ENCODE measurements at regions not wholly inside any gene's neighbourhood (a gene's known extent, or its start where the extent isn't known, plus 50 kb on each side); places are given as distances from the start of the nearest gene placed in this dataset.

DNA sequence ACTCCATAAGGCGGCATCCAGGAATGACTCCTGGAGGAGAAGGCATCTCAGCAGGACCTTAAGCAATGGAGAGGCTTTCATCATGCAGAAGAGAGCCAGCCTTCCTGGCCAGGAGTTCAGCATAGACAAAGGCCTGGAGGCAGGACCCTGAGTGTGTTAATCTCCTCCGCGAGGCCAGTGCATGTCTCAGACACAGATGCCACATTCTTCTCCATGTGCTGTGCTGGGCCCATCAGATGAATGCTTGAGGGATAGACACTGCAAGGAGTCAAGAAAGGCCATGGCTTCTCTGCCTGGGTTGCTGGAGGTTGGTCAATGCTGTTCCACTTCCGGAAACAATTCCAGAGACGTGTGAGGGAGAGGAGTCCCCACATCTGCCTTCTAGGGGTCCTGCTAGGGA lies 147.5 kb downstream of the IRX5 start:
- DNase-seq (ENCODE audit: low read depth in 1 of 2, low spot score in 1 of 2): no peak
- Histone ChIP-seq H3K9me3 (ENCODE audit: low read depth) (no peaks in the 10 kb centered on the region), H3K4me3 (no peak overlapping the region), H3K36me3 (no peaks in the 10 kb centered on the region), H3K27me3 (no peaks in the 10 kb centered on the region), H3K4me1 (ENCODE audit: low read depth) (no peaks in the 10 kb centered on the region), H3K27ac (no peak overlapping the region)
- TF ChIP-seq, protein P1, sequence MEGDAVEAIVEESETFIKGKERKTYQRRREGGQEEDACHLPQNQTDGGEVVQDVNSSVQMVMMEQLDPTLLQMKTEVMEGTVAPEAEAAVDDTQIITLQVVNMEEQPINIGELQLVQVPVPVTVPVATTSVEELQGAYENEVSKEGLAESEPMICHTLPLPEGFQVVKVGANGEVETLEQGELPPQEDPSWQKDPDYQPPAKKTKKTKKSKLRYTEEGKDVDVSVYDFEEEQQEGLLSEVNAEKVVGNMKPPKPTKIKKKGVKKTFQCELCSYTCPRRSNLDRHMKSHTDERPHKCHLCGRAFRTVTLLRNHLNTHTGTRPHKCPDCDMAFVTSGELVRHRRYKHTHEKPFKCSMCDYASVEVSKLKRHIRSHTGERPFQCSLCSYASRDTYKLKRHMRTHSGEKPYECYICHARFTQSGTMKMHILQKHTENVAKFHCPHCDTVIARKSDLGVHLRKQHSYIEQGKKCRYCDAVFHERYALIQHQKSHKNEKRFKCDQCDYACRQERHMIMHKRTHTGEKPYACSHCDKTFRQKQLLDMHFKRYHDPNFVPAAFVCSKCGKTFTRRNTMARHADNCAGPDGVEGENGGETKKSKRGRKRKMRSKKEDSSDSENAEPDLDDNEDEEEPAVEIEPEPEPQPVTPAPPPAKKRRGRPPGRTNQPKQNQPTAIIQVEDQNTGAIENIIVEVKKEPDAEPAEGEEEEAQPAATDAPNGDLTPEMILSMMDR (IDR thresholded peaks at IDR 0.05; ENCODE audit: low read depth, low read length): no peak

DNA sequence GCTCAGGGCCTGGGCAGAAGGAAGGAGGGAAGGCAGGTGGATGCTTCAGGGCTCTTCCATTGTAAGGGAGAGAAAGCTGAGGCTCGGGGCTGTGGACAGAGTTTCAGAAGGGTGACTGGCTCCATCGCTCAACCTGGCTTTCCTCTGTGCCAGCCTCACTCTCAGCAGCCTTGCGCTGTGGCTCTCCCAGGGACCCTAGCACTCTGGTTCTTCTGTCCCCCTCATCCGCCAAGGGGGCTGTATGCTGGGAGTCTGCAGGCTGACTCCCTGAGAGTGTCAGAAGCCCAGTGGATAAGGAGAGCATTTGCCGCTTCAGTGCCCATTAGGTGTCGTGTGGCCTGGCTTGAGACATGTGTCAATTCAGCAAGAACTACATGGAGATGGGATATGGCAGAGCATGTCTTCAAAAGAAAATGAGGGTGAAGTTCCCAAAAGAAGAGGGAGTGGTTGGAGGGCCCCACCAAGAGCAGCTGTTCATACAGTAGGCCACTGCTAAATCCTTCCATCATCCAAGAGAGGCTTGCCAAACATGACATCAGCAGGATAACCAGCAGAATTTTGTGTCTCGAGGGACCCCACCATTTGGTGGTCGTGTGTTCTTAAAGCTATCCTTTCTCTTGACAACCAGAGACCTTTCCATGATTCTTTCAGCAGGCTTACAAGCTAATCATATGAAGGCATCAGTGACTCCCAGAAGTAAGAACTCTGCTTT lies 148.2 kb downstream of the IRX5 start:
- no peak overlapping the region for H3K27ac ChIP-seq

DNA sequence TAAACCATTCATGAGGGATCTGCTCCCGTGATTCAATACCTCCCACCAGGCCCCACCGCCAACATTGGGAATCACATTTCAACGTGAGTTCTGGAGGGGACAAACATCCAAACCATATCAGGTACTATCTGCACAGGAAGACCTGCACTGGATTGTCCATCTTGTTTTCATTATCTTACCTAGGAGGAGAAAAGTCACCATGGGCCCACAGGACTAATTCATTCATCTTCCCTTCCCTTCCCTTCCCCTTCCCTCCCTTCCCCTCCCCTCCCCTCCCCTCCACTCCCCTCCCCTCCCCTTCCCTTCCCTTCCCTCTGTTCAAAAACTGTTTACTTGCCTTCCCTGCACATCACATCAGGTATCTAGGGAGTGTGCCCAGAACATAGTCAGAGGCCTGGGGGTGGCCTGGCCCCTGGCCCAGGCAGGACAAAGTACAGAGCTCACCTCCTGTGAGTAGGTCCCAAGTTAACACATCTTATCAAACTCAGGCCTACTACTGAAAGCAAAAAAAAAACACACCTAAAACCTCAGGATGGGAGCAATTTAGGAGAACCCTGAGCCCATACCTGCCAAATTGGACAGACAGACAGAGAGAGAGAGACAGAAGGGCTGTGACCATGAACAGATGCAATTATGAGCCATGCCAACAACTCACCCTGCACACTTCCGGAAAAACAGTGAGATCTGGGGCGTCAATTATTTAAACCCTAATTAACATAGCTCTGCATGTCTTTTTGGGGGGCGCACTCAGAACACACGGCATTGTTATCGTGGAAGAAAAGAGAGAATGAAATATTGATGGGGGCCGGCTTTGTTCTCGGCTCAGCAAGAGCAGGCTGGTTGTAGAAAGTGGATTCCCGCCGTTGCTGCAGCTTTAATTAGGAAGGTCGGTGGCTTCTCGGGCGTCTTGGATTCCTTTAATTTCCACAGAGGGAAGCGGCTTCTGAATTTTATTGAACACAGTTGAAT lies 151.2 kb downstream of the IRX5 start:
- Histone ChIP-seq H3K9me3 (ENCODE audit: low read depth) (no peaks in the 10 kb centered on the region), H3K36me3 (no peaks in the 10 kb centered on the region), H3K27ac (no peak overlapping the region), H3K4me1 (ENCODE audit: low read depth) (no peaks in the 10 kb centered on the region), H3K27me3 (no peaks in the 10 kb centered on the region), H3K4me3 (no peak overlapping the region)
- no peak for DNase-seq (ENCODE audit: low read depth in 1 of 2, low spot score in 1 of 2)
- TF ChIP-seq, protein P1 (IDR thresholded peaks at IDR 0.05; ENCODE audit: low read depth, low read length): no peak

More for the DNA sequence above, 148.2 kb downstream of the IRX5 start:
- DNase-seq (ENCODE audit: low read depth in 1 of 2, low spot score in 1 of 2): no peak
- no peak overlapping the region for H3K4me3 ChIP-seq
- no peaks in the 10 kb centered on the region for H3K36me3 ChIP-seq
- no peaks in the 10 kb centered on the region for H3K27me3 ChIP-seq
- no peaks in the 10 kb centered on the region for H3K4me1 ChIP-seq (ENCODE audit: low read depth)
- TF ChIP-seq, protein P1 (IDR thresholded peaks at IDR 0.05; ENCODE audit: low read depth, low read length): no peak
- H3K9me3 ChIP-seq (ENCODE audit: low read depth): no peaks in the 10 kb centered on the region

DNA sequence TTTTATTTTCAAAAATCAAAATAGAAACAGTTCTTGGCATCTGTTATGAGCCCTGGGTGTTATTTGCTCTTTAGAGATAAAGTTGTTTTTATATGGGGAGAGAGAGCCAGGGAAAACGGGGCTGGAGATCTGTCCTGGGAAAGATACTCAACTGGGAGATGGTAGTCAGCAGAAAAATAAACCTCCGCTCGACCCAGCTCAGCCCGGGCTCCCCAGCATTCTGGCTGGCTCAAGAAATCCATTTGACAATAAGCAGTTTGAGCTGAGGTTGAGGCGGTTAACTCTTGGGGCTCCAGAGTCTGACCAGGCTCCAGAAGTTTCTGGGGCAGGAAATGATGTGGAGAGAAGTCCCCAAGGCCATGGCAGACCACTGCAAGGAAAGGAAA lies 151.9 kb downstream of the IRX5 start:
- Histone ChIP-seq H3K27ac (no peak overlapping the region), H3K4me3 (no peak overlapping the region), H3K27me3 (no peaks in the 10 kb centered on the region), H3K4me1 (ENCODE audit: low read depth) (no peaks in the 10 kb centered on the region), H3K9me3 (ENCODE audit: low read depth) (no peaks in the 10 kb centered on the region), H3K36me3 (no peaks in the 10 kb centered on the region)
- no peak for DNase-seq (ENCODE audit: low read depth in 1 of 2, low spot score in 1 of 2)
- TF ChIP-seq, protein P1 (IDR thresholded peaks at IDR 0.05; ENCODE audit: low read depth, low read length): no peak

DNA sequence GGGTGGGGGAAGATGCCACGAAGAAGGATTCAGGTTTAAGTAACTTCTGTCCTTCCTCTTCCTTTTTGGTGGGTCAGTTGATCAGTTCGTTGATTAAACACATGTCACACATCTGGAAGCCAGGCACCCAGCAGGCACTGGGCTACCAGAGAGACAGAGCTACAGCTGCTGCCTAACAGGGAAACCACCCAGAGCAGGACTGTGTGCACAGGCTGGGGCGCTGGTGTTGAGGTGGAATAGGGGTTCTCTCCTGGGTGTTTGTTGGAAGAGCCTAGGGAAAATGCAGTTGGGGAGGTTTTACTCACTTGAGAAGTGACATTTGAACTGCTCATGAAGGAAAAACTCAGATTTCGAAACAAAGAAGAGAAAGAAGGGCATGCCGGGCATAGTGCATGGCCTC lies 152.4 kb downstream of the IRX5 start:
- H3K36me3 ChIP-seq: no peaks in the 10 kb centered on the region
- no peak overlapping the region for H3K4me3 ChIP-seq
- no peaks in the 10 kb centered on the region for H3K4me1 ChIP-seq (ENCODE audit: low read depth)
- TF ChIP-seq, protein P1 (IDR thresholded peaks at IDR 0.05; ENCODE audit: low read depth, low read length): no peak
- no peaks in the 10 kb centered on the region for H3K27me3 ChIP-seq
- no peak overlapping the region for H3K27ac ChIP-seq
- no peak for DNase-seq (ENCODE audit: low read depth in 1 of 2, low spot score in 1 of 2)
- no peaks in the 10 kb centered on the region for H3K9me3 ChIP-seq (ENCODE audit: low read depth)

Data from cardiac muscle cell (in vitro differentiated cells and primary cell).